H4 (cell line): ENCODE measurements at regions not wholly inside any gene's neighbourhood (a gene's known extent, or its start where the extent isn't known, plus 50 kb on each side); places are given as distances from the start of the nearest gene placed in this dataset.
"Not testable (repeated sequence)": the region's sequence is repeated elsewhere in the genome, so short reads cannot be mapped to it uniquely, and the experiment has no call there.

ENCODE experiments used
- DNase-seq: peaks from one replicate; pipeline ENCODE4 v3.0.0-alpha.2; 2015; ENCODE audit warnings: low spot score

GRCh38 chr22:33971561-33971961 is 51.3 kb upstream of the LARGE1 start:
- DNase-seq, result peak; percentile 31

- no peak for DNase-seq
Observed at GRCh38 chr22:33975841-33976240, 55.6 kb upstream of the LARGE1 start.

- no peak for DNase-seq
Observed at GRCh38 chr22:33983558-33983957, 63.3 kb upstream of the LARGE1 start.

GRCh38 chr22:33984211-33984610 is 63.9 kb upstream of the LARGE1 start:
- no peak for DNase-seq

- DNase-seq, result no peak
Observed at GRCh38 chr22:33984656-33985285, 64.5 kb upstream of the LARGE1 start.

- DNase-seq, result no peak
Observed at GRCh38 chr22:33985506-33985905, 65.2 kb upstream of the LARGE1 start.

- DNase-seq, result no peak
Observed at GRCh38 chr22:33986167-33986771, 66.0 kb upstream of the LARGE1 start.

- DNase-seq, result no peak
Observed at GRCh38 chr22:33986954-33987353, 66.7 kb upstream of the LARGE1 start.

GRCh38 chr22:33989263-33989662 is 69.0 kb upstream of the LARGE1 start:
- not testable (repeated sequence) for DNase-seq

GRCh38 chr22:33991620-33992019 is 71.3 kb upstream of the LARGE1 start:
- no peak for DNase-seq

GRCh38 chr22:33996824-33997223 is 76.5 kb upstream of the LARGE1 start:
- no peak for DNase-seq

GRCh38 chr22:34000879-34001526 is 80.7 kb upstream of the LARGE1 start:
- DNase-seq, result no peak

- DNase-seq, result no peak
Observed at GRCh38 chr22:34001701-34002466, 81.6 kb upstream of the LARGE1 start.

GRCh38 chr22:34004058-34004457 is 83.8 kb upstream of the LARGE1 start:
- no peak for DNase-seq

- no peak for DNase-seq
Observed at GRCh38 chr22:34010259-34010658, 90.0 kb upstream of the LARGE1 start.

- no peak for DNase-seq
Observed at GRCh38 chr22:34015642-34016041, 95.4 kb upstream of the LARGE1 start.

GRCh38 chr22:34017205-34017604 is 96.9 kb upstream of the LARGE1 start:
- DNase-seq, result no peak

- DNase-seq, result no peak
Observed at GRCh38 chr22:34019190-34019845, 99.0 kb upstream of the LARGE1 start.

- DNase-seq, result no peak
Observed at GRCh38 chr22:34035209-34035608, 114.9 kb upstream of the LARGE1 start.

- no peak for DNase-seq
Observed at GRCh38 chr22:34036931-34037330, 116.7 kb upstream of the LARGE1 start.

- no peak for DNase-seq
Observed at GRCh38 chr22:34038801-34039555, 118.7 kb upstream of the LARGE1 start.
